Astrocyte (in vitro differentiated cells and primary cell): ENCODE measurements at regions not wholly inside any gene's neighbourhood (a gene's known extent, or its start where the extent isn't known, plus 50 kb on each side); places are given as distances from the start of the nearest gene placed in this dataset.

Experiments
- DNase-seq: peaks from one replicate; pipeline ENCODE4 v3.0.0-alpha.2; 2010; ENCODE audit warnings: low read depth
- FAIRE-seq: peaks from 2 replicates; lab custom pipeline; 2011; peaks lifted over from hg19 to GRCh38; lab: Jason Lieb, UNC
- H2AFZ ChIP-seq: 2 replicates; pipeline ENCODE4 v1.6.0; 2012; ENCODE audit warnings: low read depth, low read length, inconsistent platforms
- H3K27ac ChIP-seq: 2 replicates; pipeline ENCODE4 v1.5.1; 2011; ENCODE audit warnings: low read depth, low read length, inconsistent platforms
- H3K27me3 ChIP-seq: 2 replicates; pipeline ENCODE4 v1.6.0; 2011; ENCODE audit warnings: low read length, inconsistent platforms; ENCODE audit not compliant: insufficient read depth
- H3K36me3 ChIP-seq: 2 replicates; pipeline ENCODE4 v1.5.1; 2011; ENCODE audit warnings: low read length, inconsistent platforms; ENCODE audit not compliant: insufficient read depth
- H3K4me1 ChIP-seq: 2 replicates; pipeline ENCODE4 v1.5.1; 2011; ENCODE audit warnings: low read length, inconsistent platforms; ENCODE audit not compliant: insufficient read depth
- H3K4me2 ChIP-seq: 2 replicates; pipeline ENCODE4 v1.6.0; 2012; ENCODE audit warnings: low read length, inconsistent platforms
- H3K4me3 ChIP-seq: 2 replicates; pipeline ENCODE4 v1.5.1; 2011; ENCODE audit warnings: low read depth, mild to moderate bottlenecking, low read length, inconsistent platforms; ENCODE audit not compliant: insufficient read depth
- H3K79me2 ChIP-seq: 2 replicates; pipeline ENCODE4 v1.6.0; 2012; ENCODE audit warnings: mild to moderate bottlenecking, low read length, inconsistent platforms; ENCODE audit not compliant: insufficient read depth
- H3K9ac ChIP-seq: 2 replicates; pipeline ENCODE4 v1.6.0; 2012; ENCODE audit warnings: mild to moderate bottlenecking, low read length, inconsistent platforms
- H3K9me3 ChIP-seq: 2 replicates; pipeline ENCODE4 v1.5.1; 2012; ENCODE audit warnings: low read depth, mild to moderate bottlenecking, low read length, inconsistent platforms; ENCODE audit not compliant: insufficient read depth
- H4K20me1 ChIP-seq: 2 replicates; pipeline ENCODE4 v1.6.0; 2012; ENCODE audit warnings: low read length, inconsistent platforms; ENCODE audit not compliant: insufficient read depth
- H3K27ac Mint-ChIP-seq: one replicate; pipeline ENCODE4 v1.8.0; 2021; ENCODE audit warnings: mild to moderate bottlenecking, mixed read lengths; ENCODE audit not compliant: unreplicated experiment
- H3K27me3 Mint-ChIP-seq: one replicate; pipeline ENCODE4 v1.8.0; 2021; ENCODE audit warnings: low read depth, mixed read lengths; ENCODE audit not compliant: unreplicated experiment
- H3K36me3 Mint-ChIP-seq: one replicate; pipeline ENCODE4 v1.8.0; 2021; ENCODE audit warnings: low read depth, mixed read lengths; ENCODE audit not compliant: unreplicated experiment
- H3K4me1 Mint-ChIP-seq: one replicate; pipeline ENCODE4 v1.8.0; 2021; ENCODE audit warnings: low read depth, mixed read lengths; ENCODE audit not compliant: unreplicated experiment
- H3K4me3 Mint-ChIP-seq: one replicate; pipeline ENCODE4 v1.8.0; 2021; ENCODE audit warnings: mild to moderate bottlenecking, moderate library complexity, mixed read lengths; ENCODE audit not compliant: unreplicated experiment
- H3K9me3 Mint-ChIP-seq: one replicate; pipeline ENCODE4 v1.8.0; 2021; ENCODE audit warnings: mild to moderate bottlenecking, mixed read lengths; ENCODE audit not compliant: unreplicated experiment
- EZH2 ChIP-seq: IDR thresholded peaks from 2 replicates; pipeline ENCODE4 v1.6.1; 2012; ENCODE audit warnings: mild to moderate bottlenecking, low read length, inconsistent platforms; ENCODE audit not compliant: insufficient read depth
- TF ChIP-seq, protein P1 (sequence below): IDR thresholded peaks from 2 replicates; pipeline ENCODE4 v1.5.1; 2011; ENCODE audit warnings: low read depth, mild to moderate bottlenecking, inconsistent platforms, low read length, moderate library complexity; ENCODE audit not compliant: insufficient read depth

DNA sequence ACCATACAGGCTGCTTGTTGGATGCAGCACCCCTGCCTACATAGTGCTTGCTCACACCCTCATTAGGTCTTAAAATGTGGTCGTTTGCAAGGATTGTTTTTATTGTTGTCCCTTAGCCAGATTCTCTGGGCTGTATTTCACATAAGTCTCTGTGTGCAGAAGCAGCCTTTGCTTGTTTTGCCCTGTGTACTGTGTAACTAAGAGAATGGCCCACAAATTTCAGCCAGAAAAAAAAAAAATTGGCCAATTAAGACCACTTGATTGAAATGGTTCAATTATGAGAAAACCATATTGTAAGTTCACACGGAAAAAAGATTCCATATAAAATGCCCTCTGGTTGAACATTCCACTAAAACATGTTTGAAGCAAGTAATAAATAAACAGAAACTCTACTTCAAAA, 377.1 kb upstream of the SOX11 start:
- DNase-seq = no peak

GRCh38 chr2:5315512-5315911, 376.7 kb upstream of the SOX11 start:
- DNase-seq (no peak), FAIRE-seq (no peak)
- Mint-ChIP-seq H3K4me1 (no peaks in the 10 kb centered on the region), H3K36me3 (no peaks in the 10 kb centered on the region), H3K4me3 (no peak overlapping the region), H3K9me3 (peaks cover under 1% of the 10 kb centered on the region), H3K27me3 (no peaks in the 10 kb centered on the region), H3K27ac (no peak overlapping the region)
- Histone ChIP-seq H3K79me2 (no peaks in the 10 kb centered on the region), H3K4me2 (no peak overlapping the region), H3K27me3 (no peaks in the 10 kb centered on the region), H3K9me3 (no peaks in the 10 kb centered on the region), H3K4me3 (no peak overlapping the region), H3K27ac (no peak overlapping the region), H3K9ac (no peak overlapping the region), H3K36me3 (no peaks in the 10 kb centered on the region), H2AFZ (no peak overlapping the region), H4K20me1 (no peaks in the 10 kb centered on the region), H3K4me1 (no peaks in the 10 kb centered on the region)
- TF ChIP-seq, protein P1, sequence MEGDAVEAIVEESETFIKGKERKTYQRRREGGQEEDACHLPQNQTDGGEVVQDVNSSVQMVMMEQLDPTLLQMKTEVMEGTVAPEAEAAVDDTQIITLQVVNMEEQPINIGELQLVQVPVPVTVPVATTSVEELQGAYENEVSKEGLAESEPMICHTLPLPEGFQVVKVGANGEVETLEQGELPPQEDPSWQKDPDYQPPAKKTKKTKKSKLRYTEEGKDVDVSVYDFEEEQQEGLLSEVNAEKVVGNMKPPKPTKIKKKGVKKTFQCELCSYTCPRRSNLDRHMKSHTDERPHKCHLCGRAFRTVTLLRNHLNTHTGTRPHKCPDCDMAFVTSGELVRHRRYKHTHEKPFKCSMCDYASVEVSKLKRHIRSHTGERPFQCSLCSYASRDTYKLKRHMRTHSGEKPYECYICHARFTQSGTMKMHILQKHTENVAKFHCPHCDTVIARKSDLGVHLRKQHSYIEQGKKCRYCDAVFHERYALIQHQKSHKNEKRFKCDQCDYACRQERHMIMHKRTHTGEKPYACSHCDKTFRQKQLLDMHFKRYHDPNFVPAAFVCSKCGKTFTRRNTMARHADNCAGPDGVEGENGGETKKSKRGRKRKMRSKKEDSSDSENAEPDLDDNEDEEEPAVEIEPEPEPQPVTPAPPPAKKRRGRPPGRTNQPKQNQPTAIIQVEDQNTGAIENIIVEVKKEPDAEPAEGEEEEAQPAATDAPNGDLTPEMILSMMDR = no peak
- no peak for TF ChIP-seq EZH2

More for the DNA sequence above, 377.1 kb upstream of the SOX11 start:
- Histone ChIP-seq H3K4me1 (no peaks in the 10 kb centered on the region), H3K4me3 (no peak overlapping the region), H3K27me3 (no peaks in the 10 kb centered on the region), H4K20me1 (no peaks in the 10 kb centered on the region), H3K9me3 (no peaks in the 10 kb centered on the region), H3K27ac (no peak overlapping the region), H3K36me3 (no peaks in the 10 kb centered on the region), H3K4me2 (no peak overlapping the region), H3K9ac (no peak overlapping the region), H3K79me2 (no peaks in the 10 kb centered on the region), H2AFZ (no peak overlapping the region)
- no peaks in the 10 kb centered on the region for H3K4me1 Mint-ChIP-seq
- no peak for FAIRE-seq
- no peak overlapping the region for H3K27ac Mint-ChIP-seq
- H3K36me3 Mint-ChIP-seq = no peaks in the 10 kb centered on the region
- H3K9me3 Mint-ChIP-seq = peaks cover 3% of the 10 kb centered on the region
- H3K27me3 Mint-ChIP-seq = no peaks in the 10 kb centered on the region
- TF ChIP-seq, protein P1 = no peak
- no peak for TF ChIP-seq EZH2
- no peak overlapping the region for H3K4me3 Mint-ChIP-seq

- Histone ChIP-seq H3K4me3 (no peak overlapping the region), H3K9ac (no peak overlapping the region), H3K27me3 (no peaks in the 10 kb centered on the region), H3K4me1 (no peaks in the 10 kb centered on the region), H3K36me3 (no peaks in the 10 kb centered on the region), H3K79me2 (no peaks in the 10 kb centered on the region), H4K20me1 (no peaks in the 10 kb centered on the region), H3K27ac (no peak overlapping the region), H3K4me2 (no peak overlapping the region), H2AFZ (no peak overlapping the region), H3K9me3 (no peaks in the 10 kb centered on the region)
- no peaks in the 10 kb centered on the region for H3K36me3 Mint-ChIP-seq
- DNase-seq (no peak), FAIRE-seq (no peak)
- no peak overlapping the region for H3K4me3 Mint-ChIP-seq
- H3K9me3 Mint-ChIP-seq = no peaks in the 10 kb centered on the region
- H3K27me3 Mint-ChIP-seq = no peaks in the 10 kb centered on the region
- TF ChIP-seq EZH2 = no peak
- TF ChIP-seq, protein P1 = no peak
- no peaks in the 10 kb centered on the region for H3K4me1 Mint-ChIP-seq
- no peak overlapping the region for H3K27ac Mint-ChIP-seq
Observed at GRCh38 chr2:5316001-5316490, 376.1 kb upstream of the SOX11 start.
